ENCODE measurements at regions not wholly inside any gene's neighbourhood (a gene's known extent, or its start where the extent isn't known, plus 50 kb on each side); places are given as distances from the start of the nearest gene placed in this dataset.

GRCh38 chr10:10101106-10101505 is 916.6 kb upstream of the CELF2 start:
- TF ChIP-seq ARNTL (CRISPR knock-in tag; IDR thresholded peaks at IDR 0.05; ENCODE audit: borderline replicate concordance, low read depth) (no peak), PATZ1 (CRISPR knock-in tag; IDR thresholded peaks at IDR 0.05; ENCODE audit: borderline replicate concordance) (no peak), ZNF565 (CRISPR knock-in tag; conservative IDR thresholded peaks at IDR 0.05; ENCODE audit: low read depth) (no peak), TCF4 (CRISPR knock-in tag; IDR thresholded peaks at IDR 0.05; ENCODE audit: borderline replicate concordance) (no peak), SNAI2 (CRISPR knock-in tag; IDR thresholded peaks at IDR 0.05) (no peak), CREB5 (CRISPR knock-in tag; IDR thresholded peaks at IDR 0.05; ENCODE audit: low read depth) (no peak), GLIS3 (CRISPR knock-in tag; IDR thresholded peaks at IDR 0.05) (no peak), ZNF70 (CRISPR knock-in tag; IDR thresholded peaks at IDR 0.05) (no peak), RARB (CRISPR knock-in tag; IDR thresholded peaks at IDR 0.05) (no peak), OSR1 (CRISPR knock-in tag; IDR thresholded peaks at IDR 0.05) (no peak), ZNF8 (CRISPR knock-in tag; IDR thresholded peaks at IDR 0.05) (no peak), ZC3H10 (CRISPR knock-in tag; IDR thresholded peaks at IDR 0.05) (no peak)
